K562 (cell line): ENCODE measurements at regions not wholly inside any gene's neighbourhood (a gene's known extent, or its start where the extent isn't known, plus 50 kb on each side); places are given as distances from the start of the nearest gene placed in this dataset.

Experiments
- ATF6 ChIP-seq: sonication (generic); formaldehyde crosslinking; IDR thresholded peaks from 2 replicates; pipeline ENCODE4 v1.4.0; 2020; ENCODE audit warnings: mild to moderate bottlenecking, missing genetic modification reagents
- ATF7 ChIP-seq: fragments of 450-650 bp; IDR thresholded peaks from 2 replicates; pipeline ENCODE4 v1.7.1; 2014; ENCODE audit warnings: mild to moderate bottlenecking, moderate library complexity
- FOXO4 ChIP-seq: fragments of 450-650 bp; formaldehyde crosslinking; IDR thresholded peaks from 2 replicates; pipeline ENCODE4 v1.4.0; 2020; ENCODE audit warnings: mild to moderate bottlenecking, moderate library complexity
- HMGN3 ChIP-seq: IDR thresholded peaks from 2 replicates; pipeline ENCODE4 v1.6.1; 2011; ENCODE audit warnings: borderline replicate concordance, low read depth, mild to moderate bottlenecking, mixed read lengths, low read length; ENCODE audit not compliant: insufficient read length; ENCODE audit errors: extremely low read depth
- MLX ChIP-seq, 2 experiments: fragments of 450-650 bp in 1 of 2; sonication (generic) in 1 of 2; formaldehyde crosslinking; conservative IDR thresholded peaks; 2 replicates each; pipeline versions ENCODE4 v1.4.0 to v1.8.1; 2020 to 2022; ENCODE audit warnings: mild to moderate bottlenecking in 1 of 2, missing genetic modification reagents in 1 of 2
- POLR2A ChIP-seq: fragments of 450-650 bp; conservative IDR thresholded peaks from 2 replicates; pipeline ENCODE4 v1.6.1; 2016
- POLR2AphosphoS5 ChIP-seq: IDR thresholded peaks from 2 replicates; pipeline ENCODE4 v1.6.1; 2011; ENCODE audit warnings: mild to moderate bottlenecking, low read depth, low read length, moderate library complexity; ENCODE audit not compliant: control insufficient read depth, insufficient read depth
- SIRT6 ChIP-seq: IDR thresholded peaks from one replicate; pipeline ENCODE4 v1.6.1; 2012; ENCODE audit warnings: low read depth, mild to moderate bottlenecking, control low read depth, inconsistent platforms, low read length, moderate library complexity
- SMAD1 ChIP-seq: fragments of 150-350 bp; IDR thresholded peaks from 2 replicates; pipeline ENCODE4 v1.6.1; 2014; ENCODE audit warnings: low read length, low read depth; ENCODE audit not compliant: partially characterized antibody
- SMC3 ChIP-seq: conservative IDR thresholded peaks from 2 replicates; pipeline ENCODE4 v1.6.1; 2011; ENCODE audit warnings: low read depth, low read length, improper control_type of control experiment; ENCODE audit not compliant: insufficient read depth
- SRSF9 ChIP-seq: fragments of 200-400 bp; formaldehyde crosslinking; IDR thresholded peaks from 2 replicates; pipeline ENCODE4 v1.6.1; 2017; ENCODE audit warnings: low read depth, low read length, borderline replicate concordance
- TF ChIP-seq, protein P1 (sequence below): fragments of 250-450 bp; sonication (Bioruptor Pico); IDR thresholded peaks from 2 replicates; pipeline ENCODE4 v1.4.0; 2020; ENCODE audit warnings: mild to moderate bottlenecking

DNA sequence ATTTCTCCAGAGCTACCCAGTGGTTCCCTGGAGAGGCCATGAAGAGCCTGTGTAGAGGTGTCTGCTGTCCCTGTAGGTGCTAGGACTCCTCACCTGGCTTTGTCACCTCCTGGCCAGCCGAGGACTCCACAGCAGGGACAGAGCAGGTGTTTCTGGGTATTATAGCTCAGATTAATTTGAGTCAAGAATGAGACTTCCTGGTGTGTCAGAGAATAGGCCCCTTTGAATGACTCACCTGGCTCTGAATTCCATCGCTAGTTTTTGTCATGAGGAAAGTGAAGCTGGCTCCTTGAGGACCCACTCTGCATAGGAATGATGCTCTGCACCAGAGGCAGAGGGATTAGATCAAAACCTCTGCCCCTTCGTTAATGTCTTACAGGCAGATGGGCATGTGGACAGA lies 167.5 kb upstream of the TOPAZ1 start:
- TF ChIP-seq SRSF9, result no peak
- no peak for TF ChIP-seq SMC3
- TF ChIP-seq, protein P1, sequence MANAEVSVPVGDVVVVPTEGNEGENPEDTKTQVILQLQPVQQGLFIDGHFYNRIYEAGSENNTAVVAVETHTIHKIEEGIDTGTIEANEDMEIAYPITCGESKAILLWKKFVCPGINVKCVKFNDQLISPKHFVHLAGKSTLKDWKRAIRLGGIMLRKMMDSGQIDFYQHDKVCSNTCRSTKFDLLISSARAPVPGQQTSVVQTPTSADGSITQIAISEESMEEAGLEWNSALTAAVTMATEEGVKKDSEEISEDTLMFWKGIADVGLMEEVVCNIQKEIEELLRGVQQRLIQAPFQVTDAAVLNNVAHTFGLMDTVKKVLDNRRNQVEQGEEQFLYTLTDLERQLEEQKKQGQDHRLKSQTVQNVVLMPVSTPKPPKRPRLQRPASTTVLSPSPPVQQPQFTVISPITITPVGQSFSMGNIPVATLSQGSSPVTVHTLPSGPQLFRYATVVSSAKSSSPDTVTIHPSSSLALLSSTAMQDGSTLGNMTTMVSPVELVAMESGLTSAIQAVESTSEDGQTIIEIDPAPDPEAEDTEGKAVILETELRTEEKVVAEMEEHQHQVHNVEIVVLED (CRISPR knock-in tag), result no peak
- no peak for TF ChIP-seq FOXO4 (CRISPR knock-in tag)
- no peak for TF ChIP-seq HMGN3
- TF ChIP-seq POLR2AphosphoS5, result no peak
- TF ChIP-seq ATF7, result no peak
- no peak for TF ChIP-seq SIRT6
- TF ChIP-seq ATF6 (CRISPR knock-in tag), result no peak
- no peak for TF ChIP-seq MLX (CRISPR knock-in tag; conservative IDR thresholded peaks at IDR 0.05)
- no peak for TF ChIP-seq SMAD1
- TF ChIP-seq POLR2A, result no peak
